Liver (tissue), 8 donors: ENCODE measurements at regions not wholly inside any gene's neighbourhood (a gene's known extent, or its start where the extent isn't known, plus 50 kb on each side); places are given as distances from the start of the nearest gene placed in this dataset.

Experiments used
- DNase-seq: peaks from one replicate; pipeline ENCODE4 v3.0.0-alpha.2; 2017; ENCODE audit warnings: low spot score
- H3K27ac ChIP-seq, 2 donors: one replicate each; pipeline ENCODE4 v1.7.0; 2013; ENCODE audit warnings: inconsistent platforms in 2 of 2, low read length in 2 of 2, control low read depth in 1 of 2, low read depth in 1 of 2, mild to moderate bottlenecking in 1 of 2
- H3K27me3 ChIP-seq, 4 donors: one replicate each; pipeline versions ENCODE4 v1.6.1 to v1.7.0; 2013; ENCODE audit warnings: low read length in 3 of 4, inconsistent platforms in 1 of 4, mild to moderate bottlenecking in 1 of 4, moderate library complexity in 1 of 4; ENCODE audit not compliant: control insufficient read depth in 4 of 4, insufficient read depth in 4 of 4
- H3K36me3 ChIP-seq, 4 donors: one replicate each; pipeline versions ENCODE4 v1.6.1 to v1.7.0; 2013; ENCODE audit warnings: low read length in 3 of 4, mild to moderate bottlenecking in 3 of 4, low read depth in 1 of 4, moderate library complexity in 1 of 4; ENCODE audit not compliant: control insufficient read depth in 4 of 4, insufficient read depth in 3 of 4
- H3K4me1 ChIP-seq, 4 donors: one replicate each; pipeline versions ENCODE4 v1.6.1 to v1.7.0; 2013; ENCODE audit warnings: low read length in 3 of 4, mild to moderate bottlenecking in 3 of 4, moderate library complexity in 1 of 4; ENCODE audit not compliant: control insufficient read depth in 4 of 4, insufficient read depth in 4 of 4
- H3K4me3 ChIP-seq, 3 donors: one replicate each; pipeline versions ENCODE4 v1.6.1 to v1.7.0; 2013; ENCODE audit warnings: low read length in 3 of 3, control low read depth in 1 of 3, low read depth in 1 of 3, mild to moderate bottlenecking in 1 of 3
- H3K9ac ChIP-seq, 2 donors: one replicate each; pipeline ENCODE4 v1.7.0; 2013; ENCODE audit warnings: low read length in 2 of 2, mild to moderate bottlenecking in 2 of 2, moderate library complexity in 2 of 2, control low read depth in 1 of 2, low read depth in 1 of 2
- H3K9me3 ChIP-seq, 4 donors: one replicate each; pipeline versions ENCODE4 v1.6.1 to v1.7.0; 2013; ENCODE audit warnings: low read length in 3 of 4; ENCODE audit not compliant: control insufficient read depth in 4 of 4
- ATF3 ChIP-seq: IDR thresholded peaks from 2 replicates; pipeline ENCODE4 v1.6.1; 2016; ENCODE audit warnings: antibody characterized with exemption
- CTCF ChIP-seq: fragments of 150-350 bp; IDR thresholded peaks from 2 replicates; pipeline ENCODE4 v1.5.1; 2017; ENCODE audit warnings: improper control_type of control experiment, low read depth, low read length; ENCODE audit not compliant: missing input control
- EGR1 ChIP-seq, 2 donors: IDR thresholded peaks; 2 replicates each; pipeline ENCODE4 v1.6.1; 2016 to 2018; ENCODE audit warnings: antibody characterized with exemption in 2 of 2, low read depth in 2 of 2
- FOXA1 ChIP-seq: IDR thresholded peaks from 2 replicates; pipeline ENCODE4 v1.6.1; 2016; ENCODE audit warnings: antibody characterized with exemption
- FOXA2 ChIP-seq: IDR thresholded peaks from 2 replicates; pipeline ENCODE4 v1.6.1; 2016; ENCODE audit warnings: antibody characterized with exemption
- GABPA ChIP-seq, 2 donors: IDR thresholded peaks in 1 of 2; conservative IDR thresholded peaks in 1 of 2; 2 replicates each; pipeline ENCODE4 v1.6.1; 2016; ENCODE audit warnings: antibody characterized with exemption in 2 of 2, mild to moderate bottlenecking in 1 of 2, moderate library complexity in 1 of 2
- HNF4G ChIP-seq: IDR thresholded peaks from 2 replicates; pipeline ENCODE4 v1.6.1; 2016; ENCODE audit warnings: antibody characterized with exemption
- MAX ChIP-seq: IDR thresholded peaks from 2 replicates; pipeline ENCODE4 v1.6.1; 2016; ENCODE audit warnings: antibody characterized with exemption
- NR2F2 ChIP-seq: IDR thresholded peaks from 2 replicates; pipeline ENCODE4 v1.6.1; 2016; ENCODE audit warnings: antibody characterized with exemption
- RAD21 ChIP-seq, 2 donors: IDR thresholded peaks; 2 replicates each; pipeline ENCODE4 v1.6.1; 2016; ENCODE audit warnings: antibody characterized with exemption in 2 of 2, mild to moderate bottlenecking in 2 of 2
- REST ChIP-seq: IDR thresholded peaks from 2 replicates; pipeline ENCODE4 v1.6.1; 2016; ENCODE audit warnings: antibody characterized with exemption, mild to moderate bottlenecking
- RXRA ChIP-seq, 2 donors: IDR thresholded peaks; 2 replicates each; pipeline ENCODE4 v1.6.1; 2017 to 2018; ENCODE audit warnings: antibody characterized with exemption in 2 of 2, mild to moderate bottlenecking in 1 of 2
- SP1 ChIP-seq: IDR thresholded peaks from 2 replicates; pipeline ENCODE4 v1.6.1; 2018; ENCODE audit warnings: antibody characterized with exemption, mild to moderate bottlenecking
- TAF1 ChIP-seq: conservative IDR thresholded peaks from 2 replicates; pipeline ENCODE4 v1.6.1; 2016; ENCODE audit warnings: antibody characterized with exemption, mild to moderate bottlenecking
- ZBTB33 ChIP-seq: IDR thresholded peaks from 2 replicates; pipeline ENCODE4 v1.6.1; 2016; ENCODE audit warnings: antibody characterized with exemption
- WGBS: extraction: QIAGEN DNeasy Blood & Tissue Kit; methylation state at CpG from one replicate; pipeline ENCODE4 v1.1.7; 2013; 5-methylcytosine and 5-hydroxymethylcytosine counted together
- donor health status: healthy.
- donor health status: healthy.
- donor health status: healthy.
- donor health status: healthy.
- donor health status: healthy.

- TF ChIP-seq ATF3: no peak
Observed at GRCh38 chr9:2300325-2300724, 285.2 kb downstream of the SMARCA2 start (continued).

GRCh38 chr9:2302606-2303005 lies 287.5 kb downstream of the SMARCA2 start:
- Histone ChIP-seq H3K9ac (no peak overlapping the region), H3K27me3 (no peaks in the 10 kb centered on the region), H3K4me3 (no peak overlapping the region), H3K4me1 (no peaks in the 10 kb centered on the region), H3K36me3 (no peaks in the 10 kb centered on the region), H3K9me3 (peaks cover 0 to 4% (median 0%) of the 10 kb centered on the region in 4 donors), H3K27ac (no peak overlapping the region)
- DNase-seq: no peak
- 90% methylated on average over 2 of the region's 2 CpGs for WGBS
- TF ChIP-seq GABPA (IDR thresholded peaks at IDR 0.05 in 1 of 2, conservative IDR thresholded peaks at IDR 0.05 in 1 of 2) (no peak), ZBTB33 (no peak), FOXA1 (no peak), ATF3 (no peak), RAD21 (IDR thresholded peaks at IDR 0.05) (no peak), NR2F2 (no peak), EGR1 (IDR thresholded peaks at IDR 0.05; ENCODE audit: low read depth in 2 of 2) (no peak), REST (no peak), SP1 (no peak), TAF1 (no peak), MAX (no peak), CTCF (no peak), RXRA (IDR thresholded peaks at IDR 0.05) (no peak), FOXA2 (no peak), HNF4G (no peak)
